LNCaP clone FGC (cell line): ENCODE measurements at regions not wholly inside any gene's neighbourhood (a gene's known extent, or its start where the extent isn't known, plus 50 kb on each side); places are given as distances from the start of the nearest gene placed in this dataset.
"Not testable (repeated sequence)": the region's sequence is repeated elsewhere in the genome, so short reads cannot be mapped to it uniquely, and the experiment has no call there.

Source experiments
- DNase-seq: peaks from one replicate; pipeline ENCODE4 v3.0.0-alpha.2; 2011; ENCODE audit warnings: low read depth
- H3K4me3 ChIP-seq: 2 replicates; pipeline ENCODE4 v1.5.1; 2011; ENCODE audit warnings: mild to moderate bottlenecking, low read depth, low read length, control low read depth
- CTCF ChIP-seq: IDR thresholded peaks from 2 replicates; pipeline ENCODE4 v1.5.1; 2012; ENCODE audit warnings: mild to moderate bottlenecking; ENCODE audit not compliant: control insufficient read depth, insufficient read depth; ENCODE audit errors: extremely low read depth

GRCh38 chr6:170091639-170092579, 199.0 kb downstream of the DLL1 start:
- no peak for TF ChIP-seq CTCF
- no peak for DNase-seq

GRCh38 chr6:170091000-170091638, 199.8 kb downstream of the DLL1 start:
- no peak for TF ChIP-seq CTCF
- no peak for DNase-seq
- H3K4me3 ChIP-seq = no peak overlapping the region

More at GRCh38 chr6:170091639-170092579, 199.0 kb downstream of the DLL1 start:
- no peak overlapping the region for H3K4me3 ChIP-seq

- DNase-seq = no peak
- no peak for TF ChIP-seq CTCF
- H3K4me3 ChIP-seq = no peak overlapping the region
Observed at GRCh38 chr6:170090561-170090960, 200.3 kb downstream of the DLL1 start.

DNA sequence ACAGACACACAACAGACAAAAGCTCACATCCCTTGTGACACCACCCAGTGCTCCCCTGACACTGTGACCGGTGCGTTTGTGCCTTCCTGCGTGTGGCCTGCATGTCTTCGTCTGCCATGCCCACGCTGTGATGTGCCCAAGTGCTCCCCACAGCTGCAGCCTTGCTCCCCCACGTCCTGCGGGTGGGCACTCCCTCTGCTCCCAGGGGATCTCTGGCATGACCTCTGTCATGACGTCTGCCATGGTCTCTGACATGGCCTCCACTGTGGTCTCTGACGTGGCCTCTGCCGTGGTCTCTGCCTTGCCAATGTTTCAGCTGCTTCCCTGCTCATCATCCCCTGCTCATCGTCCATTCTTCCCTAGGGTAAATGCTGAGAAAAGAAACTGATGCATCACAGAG, 200.9 kb downstream of the DLL1 start:
- TF ChIP-seq CTCF = no peak
- DNase-seq = no peak
- no peak overlapping the region for H3K4me3 ChIP-seq

GRCh38 chr6:170088582-170088955, 202.3 kb downstream of the DLL1 start:
- no peak overlapping the region for H3K4me3 ChIP-seq
- DNase-seq = no peak
- TF ChIP-seq CTCF = no peak

GRCh38 chr6:170087941-170088581, 202.8 kb downstream of the DLL1 start:
- no peak overlapping the region for H3K4me3 ChIP-seq
- DNase-seq = no peak
- TF ChIP-seq CTCF = no peak

DNA sequence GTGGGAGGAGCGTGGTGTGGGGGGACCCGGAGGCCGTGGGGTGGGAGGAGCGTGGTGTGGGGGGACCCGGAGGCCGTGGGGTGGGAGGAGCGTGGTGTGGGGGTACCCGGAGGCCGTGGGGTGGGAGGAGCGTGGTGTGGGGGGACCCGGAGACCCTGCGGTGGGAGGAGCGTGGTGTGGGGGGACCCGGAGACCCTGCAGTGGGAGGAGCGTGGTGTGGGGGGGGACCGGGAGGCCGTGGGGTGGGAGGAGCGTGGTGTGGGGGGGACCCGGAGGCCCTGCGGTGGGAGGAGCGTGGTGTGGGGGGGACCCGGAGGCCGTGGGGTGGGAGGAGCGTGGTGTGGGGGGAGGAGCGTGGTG, 203.5 kb downstream of the DLL1 start:
- not testable (repeated sequence) for DNase-seq

More for the DNA sequence above, 203.5 kb downstream of the DLL1 start:
- not testable (repeated sequence) for H3K4me3 ChIP-seq
